HCT116 (cell line): ENCODE measurements at regions not wholly inside any gene's neighbourhood (a gene's known extent, or its start where the extent isn't known, plus 50 kb on each side); places are given as distances from the start of the nearest gene placed in this dataset.

Experiments used
- ATAC-seq: fragments of 200-7000 bp; cut with Tn5 transposase; 2 replicates; pipeline ENCODE4 v1.9.1; 2020; ENCODE audit warnings: mild to moderate bottlenecking, moderate library complexity
- BruUV-seq: library from RNA; stranded (reverse); fragments of 400-500 nt; replicated peaks from 2 replicates; lab custom pipeline; 2021; lab: Mats Ljungman, UMichigan
- CTCF ChIA-PET: fragments of 300-600 bp; sonication (Branson Sonifier 250); formaldehyde crosslinking; loops from one replicate; lab custom pipeline; 2021; ENCODE audit warnings: antibody characterized with exemption; lab: Charles Lee
- POLR2A ChIA-PET: fragments of 300-600, 350-600 bp; sonication (Branson Sonifier 250); formaldehyde crosslinking; loops from one replicate; lab custom pipeline; 2021; ENCODE audit warnings: antibody characterized with exemption; lab: Charles Lee
- RAD21 ChIA-PET, 2 experiments: fragments of 300-600 bp; sonication (Branson Sonifier 250); formaldehyde crosslinking; loops; one replicate each; lab custom pipeline; 2023; ENCODE audit warnings: low total read pairs in 2 of 2; ENCODE audit not compliant: uncharacterized antibody in 2 of 2, unreplicated experiment in 2 of 2, low non-redundant PET in 1 of 2; lab: Charles Lee
- DNase-seq: peaks from one replicate; pipeline ENCODE4 v3.0.0-alpha.2; 2010; ENCODE audit warnings: low read depth, low spot score
- H2AFZ ChIP-seq: fragments of 200-600 bp; shearing (Covaris generic), sonication (generic); 2 replicates; pipeline ENCODE4 v1.6.1; 2017; ENCODE audit warnings: low read depth, mixed run types, mixed read lengths, antibody characterized with exemption, low read length; ENCODE audit not compliant: poor library complexity, severe bottlenecking
- H3K27ac ChIP-seq: 2 replicates; pipeline ENCODE4 v1.5.1; 2012; ENCODE audit warnings: low read depth, low read length
- H3K27me3 ChIP-seq: fragments of 200-600 bp; sonication (generic); 2 replicates; pipeline ENCODE4 v1.6.1; 2016; ENCODE audit warnings: mixed run types, low read length, mixed read lengths; ENCODE audit not compliant: insufficient read depth
- H3K36me3 ChIP-seq, 2 experiments: fragments of 200-500 bp in 1 of 2; fragments of 200-600 bp in 1 of 2; sonication (Bioruptor generic) in 1 of 2; sonication (generic) in 1 of 2; 2 replicates each; pipeline versions ENCODE4 v1.5.1 to v1.6.1; 2014 to 2016; ENCODE audit warnings: low read length in 2 of 2, inconsistent platforms in 1 of 2, mixed read lengths in 1 of 2, mixed run types in 1 of 2; ENCODE audit not compliant: insufficient read depth in 2 of 2, control insufficient read depth in 1 of 2
- H3K4me1 ChIP-seq, 2 experiments: fragments of 200-600 bp in 1 of 2; sonication (generic) in 1 of 2; 2 replicates each; pipeline versions ENCODE4 v1.5.1 to v1.6.1; 2012 to 2017; ENCODE audit warnings: low read length in 2 of 2, inconsistent platforms in 1 of 2, mild to moderate bottlenecking in 1 of 2, mixed read lengths in 1 of 2, mixed run types in 1 of 2, moderate library complexity in 1 of 2; ENCODE audit not compliant: insufficient read depth in 2 of 2, control insufficient read depth in 1 of 2
- H3K4me2 ChIP-seq: fragments of 200-600 bp; sonication (generic); 2 replicates; pipeline ENCODE4 v1.6.1; 2017; ENCODE audit warnings: mixed run types, low read length, mixed read lengths
- H3K4me3 ChIP-seq, 2 experiments: fragments of 200-600 bp in 1 of 2; sonication (generic) in 1 of 2; replicated peaks in 1 of 2; 2 replicates each; pipeline ENCODE4 v1.5.1; 2011 to 2016; ENCODE audit warnings: low read length in 2 of 2, control low read depth in 1 of 2, low read depth in 1 of 2, mild to moderate bottlenecking in 1 of 2, mixed read lengths in 1 of 2, mixed run types in 1 of 2
- H3K79me2 ChIP-seq: fragments of 200-600 bp; sonication (generic); 2 replicates; pipeline ENCODE4 v1.6.1; 2017; ENCODE audit warnings: mild to moderate bottlenecking, mixed run types, low read length, moderate library complexity, mixed read lengths; ENCODE audit not compliant: insufficient read depth
- H3K9ac ChIP-seq: fragments of 200-600 bp; sonication (generic); 2 replicates; pipeline ENCODE4 v1.6.1; 2016; ENCODE audit warnings: low read length, mixed read lengths
- H3K9me2 ChIP-seq: fragments of 200-600 bp; sonication (generic), shearing (Covaris generic); 2 replicates; pipeline ENCODE4 v1.6.1; 2017; ENCODE audit warnings: mixed run types, mild to moderate bottlenecking, moderate library complexity; ENCODE audit not compliant: insufficient read depth
- H3K9me3 ChIP-seq, 2 experiments: fragments of 200-500 bp in 1 of 2; fragments of 200-600 bp in 1 of 2; sonication (Bioruptor generic) in 1 of 2; sonication (generic) in 1 of 2; 2 replicates each; pipeline ENCODE4 v1.6.1; 2014 to 2017; ENCODE audit warnings: low read length in 2 of 2, mixed read lengths in 2 of 2, inconsistent platforms in 1 of 2, low read depth in 1 of 2, mild to moderate bottlenecking in 1 of 2, mixed run types in 1 of 2, moderate library complexity in 1 of 2; ENCODE audit not compliant: control insufficient read depth in 1 of 2, insufficient read depth in 1 of 2
- H4K20me1 ChIP-seq: fragments of 200-600 bp; sonication (generic), shearing (Covaris generic); 2 replicates; pipeline ENCODE4 v1.6.1; 2017; ENCODE audit warnings: mixed run types, mild to moderate bottlenecking, moderate library complexity; ENCODE audit not compliant: insufficient read depth
- CEBPB ChIP-seq: IDR thresholded peaks from 2 replicates; pipeline ENCODE4 v1.6.1; 2012; ENCODE audit warnings: low read depth
- EGR1 ChIP-seq: IDR thresholded peaks from 2 replicates; pipeline ENCODE4 v1.6.1; 2012; ENCODE audit warnings: low read depth
- ELF1 ChIP-seq: IDR thresholded peaks from 2 replicates; pipeline ENCODE4 v1.6.1; 2012; ENCODE audit warnings: low read depth, borderline replicate concordance
- EZH2 ChIP-seq: fragments of 200-600 bp; sonication (generic); IDR thresholded peaks from 2 replicates; pipeline ENCODE4 v1.6.1; 2017; ENCODE audit warnings: antibody characterized with exemption, mixed run types
- EZH2phosphoT487 ChIP-seq: fragments of 200-600 bp; IDR thresholded peaks from 2 replicates; pipeline ENCODE4 v1.6.1; 2018; ENCODE audit warnings: antibody characterized with exemption, borderline replicate concordance
- FOSL1 ChIP-seq: IDR thresholded peaks from 2 replicates; pipeline ENCODE4 v1.6.1; 2012; ENCODE audit warnings: low read depth
- JUND ChIP-seq: IDR thresholded peaks from 2 replicates; pipeline ENCODE4 v1.6.1; 2012
- POLR2A ChIP-seq: IDR thresholded peaks from 2 replicates; pipeline ENCODE4 v1.7.0; 2011; ENCODE audit warnings: borderline replicate concordance; ENCODE audit not compliant: insufficient read depth, insufficient read length; ENCODE audit errors: extremely low read depth
- POLR2AphosphoS5 ChIP-seq: IDR thresholded peaks from 2 replicates; pipeline ENCODE4 v1.6.1; 2011; ENCODE audit warnings: mild to moderate bottlenecking, low read depth, low read length, moderate library complexity
- RAD21 ChIP-seq: IDR thresholded peaks from 2 replicates; pipeline ENCODE4 v1.6.1; 2012; ENCODE audit warnings: low read depth, mild to moderate bottlenecking
- SIN3A ChIP-seq: IDR thresholded peaks from 2 replicates; pipeline ENCODE4 v1.6.1; 2012; ENCODE audit warnings: low read depth
- SP1 ChIP-seq: IDR thresholded peaks from 2 replicates; pipeline ENCODE4 v1.6.1; 2012; ENCODE audit warnings: low read depth
- SRF ChIP-seq: IDR thresholded peaks from 2 replicates; pipeline ENCODE4 v1.6.1; 2012; ENCODE audit warnings: low read depth
- TCF7L2 ChIP-seq: IDR thresholded peaks from 2 replicates; pipeline ENCODE4 v1.7.0; 2011; ENCODE audit warnings: borderline replicate concordance, inconsistent platforms; ENCODE audit not compliant: insufficient read depth, insufficient read length; ENCODE audit errors: extremely low read depth
- ZNF274 ChIP-seq: fragments of 200-500 bp; sonication (Bioruptor generic); IDR thresholded peaks from 2 replicates; pipeline ENCODE4 v1.6.1; 2014; ENCODE audit warnings: mild to moderate bottlenecking, low read depth, low read length, inconsistent platforms
- intact Hi-C: fragments of 100-400 bp; cut with micrococcal nuclease; formaldehyde crosslinking; loops from 2 replicates; pipeline ENCODE4 v1.10.0; 2022
- TF ChIP-seq, protein P1 (sequence below): IDR thresholded peaks from 2 replicates; pipeline ENCODE4 v1.6.1; 2012; ENCODE audit warnings: low read depth
- TF ChIP-seq, protein P2 (sequence below): IDR thresholded peaks from 2 replicates; pipeline ENCODE4 v1.6.1; 2011; ENCODE audit warnings: mild to moderate bottlenecking, low read length, moderate library complexity; ENCODE audit not compliant: insufficient replicate concordance; ENCODE audit errors: extremely low read depth
- TF ChIP-seq, protein P3 (sequence below): IDR thresholded peaks from 2 replicates; pipeline ENCODE4 v1.6.1; 2012
- TF ChIP-seq, protein P4 (sequence below), 3 experiments: fragments of 200-600 bp in 1 of 3; sonication (generic) in 1 of 3; IDR thresholded peaks in 2 of 3; conservative IDR thresholded peaks in 1 of 3; 2 replicates each; pipeline ENCODE4 v1.5.1; 2012 to 2017; ENCODE audit warnings: low read depth in 2 of 3, low read length in 2 of 3, antibody characterized with exemption in 1 of 3, borderline replicate concordance in 1 of 3, control low read depth in 1 of 3, mild to moderate bottlenecking in 1 of 3, mixed read lengths in 1 of 3, mixed run types in 1 of 3, moderate library complexity in 1 of 3; ENCODE audit not compliant: insufficient read depth in 1 of 3
- TF ChIP-seq, protein P5 (sequence below): IDR thresholded peaks from 2 replicates; pipeline ENCODE4 v1.6.1; 2012

DNA sequence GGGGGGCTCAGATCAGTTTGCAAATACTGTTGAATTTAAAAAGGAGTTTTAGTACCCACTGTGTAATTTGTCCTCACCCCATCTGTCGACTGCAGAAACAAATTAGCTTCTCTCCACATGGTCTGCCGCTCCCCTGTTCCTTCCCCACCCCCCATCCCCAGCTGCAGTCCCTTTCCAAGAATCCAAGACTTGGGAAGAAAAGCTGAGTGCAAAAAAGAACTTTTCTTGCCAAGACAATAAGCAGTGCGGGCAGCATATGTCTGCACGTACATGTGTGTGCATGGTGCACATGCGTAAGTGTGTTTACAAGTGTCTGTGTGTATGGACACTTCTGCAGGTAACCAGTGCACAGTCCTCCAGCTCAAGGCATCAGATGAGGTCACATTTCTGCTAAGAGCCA, 125.7 kb upstream of the SMIM23 start:
- no peak overlapping the region for H3K4me3 ChIP-seq
- H3K9me3 ChIP-seq = no peaks in the 10 kb centered on the region
- H3K27me3 ChIP-seq = no peaks in the 10 kb centered on the region
- no peak overlapping the region for H3K4me2 ChIP-seq
- CTCF ChIA-PET = no interaction called here
- H4K20me1 ChIP-seq = no peaks in the 10 kb centered on the region
- no peak overlapping the region for H3K27ac ChIP-seq
- H3K36me3 ChIP-seq = no peaks in the 10 kb centered on the region
- no peaks in the 10 kb centered on the region for H3K9me2 ChIP-seq
- H2AFZ ChIP-seq = no peak overlapping the region
- ATAC-seq (no peak), DNase-seq (no peak)
- no peaks in the 10 kb centered on the region for H3K79me2 ChIP-seq
- BruUV-seq = no TSS peak
- TF ChIP-seq RAD21 = no peak
- TF ChIP-seq POLR2AphosphoS5 = no peak
- TF ChIP-seq, protein P1, sequence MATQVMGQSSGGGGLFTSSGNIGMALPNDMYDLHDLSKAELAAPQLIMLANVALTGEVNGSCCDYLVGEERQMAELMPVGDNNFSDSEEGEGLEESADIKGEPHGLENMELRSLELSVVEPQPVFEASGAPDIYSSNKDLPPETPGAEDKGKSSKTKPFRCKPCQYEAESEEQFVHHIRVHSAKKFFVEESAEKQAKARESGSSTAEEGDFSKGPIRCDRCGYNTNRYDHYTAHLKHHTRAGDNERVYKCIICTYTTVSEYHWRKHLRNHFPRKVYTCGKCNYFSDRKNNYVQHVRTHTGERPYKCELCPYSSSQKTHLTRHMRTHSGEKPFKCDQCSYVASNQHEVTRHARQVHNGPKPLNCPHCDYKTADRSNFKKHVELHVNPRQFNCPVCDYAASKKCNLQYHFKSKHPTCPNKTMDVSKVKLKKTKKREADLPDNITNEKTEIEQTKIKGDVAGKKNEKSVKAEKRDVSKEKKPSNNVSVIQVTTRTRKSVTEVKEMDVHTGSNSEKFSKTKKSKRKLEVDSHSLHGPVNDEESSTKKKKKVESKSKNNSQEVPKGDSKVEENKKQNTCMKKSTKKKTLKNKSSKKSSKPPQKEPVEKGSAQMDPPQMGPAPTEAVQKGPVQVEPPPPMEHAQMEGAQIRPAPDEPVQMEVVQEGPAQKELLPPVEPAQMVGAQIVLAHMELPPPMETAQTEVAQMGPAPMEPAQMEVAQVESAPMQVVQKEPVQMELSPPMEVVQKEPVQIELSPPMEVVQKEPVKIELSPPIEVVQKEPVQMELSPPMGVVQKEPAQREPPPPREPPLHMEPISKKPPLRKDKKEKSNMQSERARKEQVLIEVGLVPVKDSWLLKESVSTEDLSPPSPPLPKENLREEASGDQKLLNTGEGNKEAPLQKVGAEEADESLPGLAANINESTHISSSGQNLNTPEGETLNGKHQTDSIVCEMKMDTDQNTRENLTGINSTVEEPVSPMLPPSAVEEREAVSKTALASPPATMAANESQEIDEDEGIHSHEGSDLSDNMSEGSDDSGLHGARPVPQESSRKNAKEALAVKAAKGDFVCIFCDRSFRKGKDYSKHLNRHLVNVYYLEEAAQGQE = no peak
- no peak for TF ChIP-seq POLR2A
- no peak for TF ChIP-seq EZH2phosphoT487
- TF ChIP-seq EZH2 = no peak
- no peak for TF ChIP-seq EGR1
- TF ChIP-seq TCF7L2 = no peak
- no peak for TF ChIP-seq ELF1
- no peak for TF ChIP-seq SP1
- TF ChIP-seq, protein P2, sequence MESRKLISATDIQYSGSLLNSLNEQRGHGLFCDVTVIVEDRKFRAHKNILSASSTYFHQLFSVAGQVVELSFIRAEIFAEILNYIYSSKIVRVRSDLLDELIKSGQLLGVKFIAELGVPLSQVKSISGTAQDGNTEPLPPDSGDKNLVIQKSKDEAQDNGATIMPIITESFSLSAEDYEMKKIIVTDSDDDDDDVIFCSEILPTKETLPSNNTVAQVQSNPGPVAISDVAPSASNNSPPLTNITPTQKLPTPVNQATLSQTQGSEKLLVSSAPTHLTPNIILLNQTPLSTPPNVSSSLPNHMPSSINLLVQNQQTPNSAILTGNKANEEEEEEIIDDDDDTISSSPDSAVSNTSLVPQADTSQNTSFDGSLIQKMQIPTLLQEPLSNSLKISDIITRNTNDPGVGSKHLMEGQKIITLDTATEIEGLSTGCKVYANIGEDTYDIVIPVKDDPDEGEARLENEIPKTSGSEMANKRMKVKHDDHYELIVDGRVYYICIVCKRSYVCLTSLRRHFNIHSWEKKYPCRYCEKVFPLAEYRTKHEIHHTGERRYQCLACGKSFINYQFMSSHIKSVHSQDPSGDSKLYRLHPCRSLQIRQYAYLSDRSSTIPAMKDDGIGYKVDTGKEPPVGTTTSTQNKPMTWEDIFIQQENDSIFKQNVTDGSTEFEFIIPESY = no peak
- TF ChIP-seq, protein P3, sequence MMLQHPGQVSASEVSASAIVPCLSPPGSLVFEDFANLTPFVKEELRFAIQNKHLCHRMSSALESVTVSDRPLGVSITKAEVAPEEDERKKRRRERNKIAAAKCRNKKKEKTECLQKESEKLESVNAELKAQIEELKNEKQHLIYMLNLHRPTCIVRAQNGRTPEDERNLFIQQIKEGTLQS = no peak
- TF ChIP-seq FOSL1 = no peak
- no peak for TF ChIP-seq SIN3A
- TF ChIP-seq, protein P4, sequence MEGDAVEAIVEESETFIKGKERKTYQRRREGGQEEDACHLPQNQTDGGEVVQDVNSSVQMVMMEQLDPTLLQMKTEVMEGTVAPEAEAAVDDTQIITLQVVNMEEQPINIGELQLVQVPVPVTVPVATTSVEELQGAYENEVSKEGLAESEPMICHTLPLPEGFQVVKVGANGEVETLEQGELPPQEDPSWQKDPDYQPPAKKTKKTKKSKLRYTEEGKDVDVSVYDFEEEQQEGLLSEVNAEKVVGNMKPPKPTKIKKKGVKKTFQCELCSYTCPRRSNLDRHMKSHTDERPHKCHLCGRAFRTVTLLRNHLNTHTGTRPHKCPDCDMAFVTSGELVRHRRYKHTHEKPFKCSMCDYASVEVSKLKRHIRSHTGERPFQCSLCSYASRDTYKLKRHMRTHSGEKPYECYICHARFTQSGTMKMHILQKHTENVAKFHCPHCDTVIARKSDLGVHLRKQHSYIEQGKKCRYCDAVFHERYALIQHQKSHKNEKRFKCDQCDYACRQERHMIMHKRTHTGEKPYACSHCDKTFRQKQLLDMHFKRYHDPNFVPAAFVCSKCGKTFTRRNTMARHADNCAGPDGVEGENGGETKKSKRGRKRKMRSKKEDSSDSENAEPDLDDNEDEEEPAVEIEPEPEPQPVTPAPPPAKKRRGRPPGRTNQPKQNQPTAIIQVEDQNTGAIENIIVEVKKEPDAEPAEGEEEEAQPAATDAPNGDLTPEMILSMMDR (IDR thresholded peaks at IDR 0.05 in 2 of 3, conservative IDR thresholded peaks at IDR 0.05 in 1 of 3; ENCODE audit: borderline replicate concordance in 1 of 3, insufficient read depth in 1 of 3, low read depth in 2 of 3, low read length in 2 of 3) = no peak
- TF ChIP-seq CEBPB = no peak
- no peak for TF ChIP-seq JUND
- TF ChIP-seq, protein P5, sequence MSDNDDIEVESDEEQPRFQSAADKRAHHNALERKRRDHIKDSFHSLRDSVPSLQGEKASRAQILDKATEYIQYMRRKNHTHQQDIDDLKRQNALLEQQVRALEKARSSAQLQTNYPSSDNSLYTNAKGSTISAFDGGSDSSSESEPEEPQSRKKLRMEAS = no peak
- TF ChIP-seq ZNF274 = no peak
- TF ChIP-seq SRF = no peak
- RAD21 ChIA-PET = no interaction called here
- POLR2A ChIA-PET = no interaction called here
- no peaks in the 10 kb centered on the region for H3K4me1 ChIP-seq
- no peak overlapping the region for H3K9ac ChIP-seq
- intact Hi-C loops = no loop called here
